Ovary (tissue), 3 donors: ENCODE measurements at regions not wholly inside any gene's neighbourhood (a gene's known extent, or its start where the extent isn't known, plus 50 kb on each side); places are given as distances from the start of the nearest gene placed in this dataset.
"Not testable (repeated sequence)": the region's sequence is repeated elsewhere in the genome, so short reads cannot be mapped to it uniquely, and the experiment has no call there.

Experiments used
- EP300 ChIP-seq: sonication (generic); formaldehyde crosslinking; IDR thresholded peaks from one replicate; pipeline ENCODE4 v1.6.1; 2017; ENCODE audit warnings: antibody characterized with exemption
- POLR2A ChIP-seq: fragments of 450-650 bp; IDR thresholded peaks from one replicate; pipeline ENCODE4 v1.6.1; 2017; ENCODE audit warnings: antibody characterized with exemption, mild to moderate bottlenecking, moderate library complexity
- TF ChIP-seq, protein P1 (sequence below), 3 donors: fragments of 450-650 bp in 2 of 3; fragments of 200-600 bp in 1 of 3; IDR thresholded peaks; one replicate each; pipeline versions ENCODE4 v1.5.1 to v1.8.0; 2016 to 2022; ENCODE audit warnings: antibody characterized with exemption in 3 of 3, mild to moderate bottlenecking in 1 of 3
- donor health status: DM: no; HTN: no; CAD: no.

DNA sequence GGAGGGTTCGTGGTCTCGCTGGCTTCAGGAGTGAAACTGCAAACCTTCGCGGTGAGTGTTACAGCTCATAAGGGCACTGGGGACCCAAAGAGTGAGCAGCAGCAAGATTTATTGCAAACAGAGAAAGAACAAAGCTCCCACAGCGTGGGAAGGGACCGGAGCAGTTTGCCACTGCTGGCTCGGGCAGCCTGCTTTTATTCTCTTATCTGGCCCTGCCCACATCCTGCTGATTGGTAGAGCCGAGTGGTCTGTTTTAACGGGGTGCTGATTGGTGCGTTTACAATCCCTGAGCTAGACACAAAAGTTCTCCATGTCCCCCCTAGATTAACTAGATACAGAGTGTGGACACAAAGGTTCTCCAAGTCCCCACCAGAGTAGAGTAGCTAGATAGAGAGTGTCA lies 161.3 kb downstream of the ZIC4 start:
- TF ChIP-seq, protein P1, sequence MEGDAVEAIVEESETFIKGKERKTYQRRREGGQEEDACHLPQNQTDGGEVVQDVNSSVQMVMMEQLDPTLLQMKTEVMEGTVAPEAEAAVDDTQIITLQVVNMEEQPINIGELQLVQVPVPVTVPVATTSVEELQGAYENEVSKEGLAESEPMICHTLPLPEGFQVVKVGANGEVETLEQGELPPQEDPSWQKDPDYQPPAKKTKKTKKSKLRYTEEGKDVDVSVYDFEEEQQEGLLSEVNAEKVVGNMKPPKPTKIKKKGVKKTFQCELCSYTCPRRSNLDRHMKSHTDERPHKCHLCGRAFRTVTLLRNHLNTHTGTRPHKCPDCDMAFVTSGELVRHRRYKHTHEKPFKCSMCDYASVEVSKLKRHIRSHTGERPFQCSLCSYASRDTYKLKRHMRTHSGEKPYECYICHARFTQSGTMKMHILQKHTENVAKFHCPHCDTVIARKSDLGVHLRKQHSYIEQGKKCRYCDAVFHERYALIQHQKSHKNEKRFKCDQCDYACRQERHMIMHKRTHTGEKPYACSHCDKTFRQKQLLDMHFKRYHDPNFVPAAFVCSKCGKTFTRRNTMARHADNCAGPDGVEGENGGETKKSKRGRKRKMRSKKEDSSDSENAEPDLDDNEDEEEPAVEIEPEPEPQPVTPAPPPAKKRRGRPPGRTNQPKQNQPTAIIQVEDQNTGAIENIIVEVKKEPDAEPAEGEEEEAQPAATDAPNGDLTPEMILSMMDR (IDR thresholded peaks at IDR 0.05): not testable (repeated sequence)
- not testable (repeated sequence) for TF ChIP-seq POLR2A, EP300
